Endometrium (tissue), 2 donors: ENCODE measurements at regions not wholly inside any gene's neighbourhood (a gene's known extent, or its start where the extent isn't known, plus 50 kb on each side); places are given as distances from the start of the nearest gene placed in this dataset.
A peak's percentile ranks its signal among the peaks of the same experiment; 100 is the strongest.
"Not testable (repeated sequence)": the region's sequence is repeated elsewhere in the genome, so short reads cannot be mapped to it uniquely, and the experiment has no call there.

Source experiments
- FAIRE-seq: peaks from 2 replicates; lab custom pipeline; 2012; peaks lifted over from hg19 to GRCh38; lab: Jason Lieb, UNC
- donor health status: control.
- donor health status: control.

- no peak for FAIRE-seq
Observed at GRCh38 chr12:91887957-91888356, 257.7 kb downstream of the BTG1 start.

- no peak for FAIRE-seq
Observed at GRCh38 chr12:91885851-91886731, 259.6 kb downstream of the BTG1 start.

- no peak for FAIRE-seq
Observed at GRCh38 chr12:91884230-91884629, 261.4 kb downstream of the BTG1 start.

- peak; percentile 82 for FAIRE-seq
Observed at GRCh38 chr12:91883811-91884210, 261.8 kb downstream of the BTG1 start.

- no peak for FAIRE-seq
Observed at GRCh38 chr12:91882910-91883309, 262.7 kb downstream of the BTG1 start.

GRCh38 chr12:91880528-91880927, 265.1 kb downstream of the BTG1 start:
- no peak for FAIRE-seq

GRCh38 chr12:91877456-91878235, 268.0 kb downstream of the BTG1 start:
- no peak for FAIRE-seq

- FAIRE-seq: no peak
Observed at GRCh38 chr12:91877022-91877421, 268.6 kb downstream of the BTG1 start.

GRCh38 chr12:91875671-91876070, 270.0 kb downstream of the BTG1 start:
- FAIRE-seq: not testable (repeated sequence)

GRCh38 chr12:91874086-91874865, 271.4 kb downstream of the BTG1 start:
- FAIRE-seq: no peak

GRCh38 chr12:91871751-91872150, 273.9 kb downstream of the BTG1 start:
- FAIRE-seq: no peak

- FAIRE-seq: no peak
Observed at GRCh38 chr12:91870872-91871707, 274.6 kb downstream of the BTG1 start.

- no peak for FAIRE-seq
Observed at GRCh38 chr12:91868054-91868453, 277.6 kb downstream of the BTG1 start.

- no peak for FAIRE-seq
Observed at GRCh38 chr12:91866566-91866965, 279.1 kb downstream of the BTG1 start.

- FAIRE-seq: no peak
Observed at GRCh38 chr12:91863702-91864101, 281.9 kb downstream of the BTG1 start.

- no peak for FAIRE-seq
Observed at GRCh38 chr12:91861554-91861953, 284.1 kb downstream of the BTG1 start.

GRCh38 chr12:91859347-91859746, 286.3 kb downstream of the BTG1 start:
- FAIRE-seq: no peak

- no peak for FAIRE-seq
Observed at GRCh38 chr12:91857813-91858542, 287.7 kb downstream of the BTG1 start.

- no peak for FAIRE-seq
Observed at GRCh38 chr12:91854725-91855124, 290.9 kb downstream of the BTG1 start.

- FAIRE-seq: no peak
Observed at GRCh38 chr12:91853350-91854127, 292.1 kb downstream of the BTG1 start.
